ENCODE measurements at regions not wholly inside any gene's neighbourhood (a gene's known extent, or its start where the extent isn't known, plus 50 kb on each side); places are given as distances from the start of the nearest gene placed in this dataset.

GRCh38 chr15:25563596-25563995, 124.8 kb upstream of the UBE3A start:
- H3K4me1 ChIP-seq = no peaks in the 10 kb centered on the region
- intact Hi-C loops (cut with DNase I) = no loop called here
- no peaks in the 10 kb centered on the region for H3K9me3 ChIP-seq
- H3K27me3 ChIP-seq (ENCODE audit: low read depth) = no peaks in the 10 kb centered on the region
- H3K36me3 ChIP-seq = no peaks in the 10 kb centered on the region
- DNase-seq (no peak), ATAC-seq (no peak)
- H3K27ac ChIP-seq = no peak overlapping the region
- H3K4me3 ChIP-seq = no peak overlapping the region
- no peak for TF ChIP-seq CTCF (IDR thresholded peaks at IDR 0.05)

GRCh38 chr15:25557926-25558325, 119.1 kb upstream of the UBE3A start:
- no peaks in the 10 kb centered on the region for H3K4me1 ChIP-seq
- ATAC-seq (no peak), DNase-seq (no peak)
- TF ChIP-seq CTCF (IDR thresholded peaks at IDR 0.05) = no peak
- no peak overlapping the region for H3K27ac ChIP-seq
- intact Hi-C loops (cut with DNase I) = no loop called here
- H3K27me3 ChIP-seq (ENCODE audit: low read depth) = no peaks in the 10 kb centered on the region
- H3K36me3 ChIP-seq = no peaks in the 10 kb centered on the region
- H3K4me3 ChIP-seq = no peak overlapping the region
- no peaks in the 10 kb centered on the region for H3K9me3 ChIP-seq

- intact Hi-C loops (cut with DNase I) = no loop called here
- H3K4me3 ChIP-seq = no peak overlapping the region
These were observed 117.3 kb upstream of the UBE3A start for GRCh38 chr15:25556136-25556535.

GRCh38 chr15:25554640-25555039, 115.8 kb upstream of the UBE3A start:
- no peaks in the 10 kb centered on the region for H3K9me3 ChIP-seq
- no peaks in the 10 kb centered on the region for H3K27me3 ChIP-seq (ENCODE audit: low read depth)
- TF ChIP-seq CTCF (IDR thresholded peaks at IDR 0.05) = no peak
- no peak overlapping the region for H3K4me3 ChIP-seq
- ATAC-seq = no peak
- H3K4me1 ChIP-seq = no peaks in the 10 kb centered on the region
- H3K36me3 ChIP-seq = no peaks in the 10 kb centered on the region
- no peak for DNase-seq
- intact Hi-C loops (cut with DNase I) = no loop called here
- no peak overlapping the region for H3K27ac ChIP-seq

More at GRCh38 chr15:25556136-25556535, 117.3 kb upstream of the UBE3A start:
- H3K27me3 ChIP-seq (ENCODE audit: low read depth) = no peaks in the 10 kb centered on the region
- TF ChIP-seq CTCF (IDR thresholded peaks at IDR 0.05) = no peak
- DNase-seq (no peak), ATAC-seq (no peak)
- no peak overlapping the region for H3K27ac ChIP-seq
- H3K36me3 ChIP-seq = no peaks in the 10 kb centered on the region
- no peaks in the 10 kb centered on the region for H3K4me1 ChIP-seq
- no peaks in the 10 kb centered on the region for H3K9me3 ChIP-seq

- no peak for TF ChIP-seq CTCF (IDR thresholded peaks at IDR 0.05)
- intact Hi-C loops (cut with DNase I) = no loop called here
- Histone ChIP-seq H3K36me3 (no peaks in the 10 kb centered on the region), H3K4me1 (peaks cover under 1% of the 10 kb centered on the region), H3K4me3 (no peak overlapping the region), H3K9me3 (no peaks in the 10 kb centered on the region), H3K27me3 (ENCODE audit: low read depth) (no peaks in the 10 kb centered on the region), H3K27ac (no peak overlapping the region)
- ATAC-seq = no peak
- no peak for DNase-seq
These were observed 109.8 kb upstream of the UBE3A start for GRCh38 chr15:25548600-25548999.

- no peak for ATAC-seq
- Histone ChIP-seq H3K27me3 (ENCODE audit: low read depth) (no peaks in the 10 kb centered on the region), H3K9me3 (no peaks in the 10 kb centered on the region), H3K36me3 (no peaks in the 10 kb centered on the region), H3K4me3 (no peak overlapping the region), H3K4me1 (peaks cover 13% of the 10 kb centered on the region), H3K27ac (no peak overlapping the region)
- no peak for DNase-seq
- no peak for TF ChIP-seq CTCF (IDR thresholded peaks at IDR 0.05)
- intact Hi-C loops (cut with DNase I) = no loop called here
These were observed 107.1 kb upstream of the UBE3A start for GRCh38 chr15:25545889-25546288.
